Neural crest cell (in vitro differentiated cells): ENCODE measurements at regions not wholly inside any gene's neighbourhood (a gene's known extent, or its start where the extent isn't known, plus 50 kb on each side); places are given as distances from the start of the nearest gene placed in this dataset.
"Not testable (repeated sequence)": the region's sequence is repeated elsewhere in the genome, so short reads cannot be mapped to it uniquely, and the experiment has no call there.

ENCODE experiments used
- DNase-seq: peaks from one replicate; pipeline ENCODE4 v3.0.0; 2021; ENCODE audit warnings: low read depth, mixed read lengths, low spot score
- H3K27ac Mint-ChIP-seq: one replicate; pipeline ENCODE4 v1.8.0; 2021; ENCODE audit warnings: mild to moderate bottlenecking, mixed read lengths; ENCODE audit not compliant: unreplicated experiment
- H3K27me3 Mint-ChIP-seq: 2 replicates; pipeline ENCODE4 v1.8.0; 2021; ENCODE audit warnings: low read depth, mild to moderate bottlenecking, mixed read lengths
- H3K36me3 Mint-ChIP-seq: 2 replicates; pipeline ENCODE4 v1.8.0; 2021; ENCODE audit warnings: low read depth, mild to moderate bottlenecking, mixed read lengths
- H3K4me1 Mint-ChIP-seq: 2 replicates; pipeline ENCODE4 v1.8.0; 2021; ENCODE audit warnings: mixed read lengths
- H3K4me3 Mint-ChIP-seq: one replicate; pipeline ENCODE4 v1.8.0; 2021; ENCODE audit warnings: mild to moderate bottlenecking, mixed read lengths
- H3K9me3 Mint-ChIP-seq: 2 replicates; pipeline ENCODE4 v1.8.0; 2021; ENCODE audit warnings: mixed read lengths
- TF ChIP-seq, protein P1 (sequence below): fragments of 200-600 bp; sonication (generic); conservative IDR thresholded peaks from 2 replicates; pipeline ENCODE4 v1.5.0; 2021; ENCODE audit warnings: antibody characterized with exemption, mild to moderate bottlenecking

DNA sequence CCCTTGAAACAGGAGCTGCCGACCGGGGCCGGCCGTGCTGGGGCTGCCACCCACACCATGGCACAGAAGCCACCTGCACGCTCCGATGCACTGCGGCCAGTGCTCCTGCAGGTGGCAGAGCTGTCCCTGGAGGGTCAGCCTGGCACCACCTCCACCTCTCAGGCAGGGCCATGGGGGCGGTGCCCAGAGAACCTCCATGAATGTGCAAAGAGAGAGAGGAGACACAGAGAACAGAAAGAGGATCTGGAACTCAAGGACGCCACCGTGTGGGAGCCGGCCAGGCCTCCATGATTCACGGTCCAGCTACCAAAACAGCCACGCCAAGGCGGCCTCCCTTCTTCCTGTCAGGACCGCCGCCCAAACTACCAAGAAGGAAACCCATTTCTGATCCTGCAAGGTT is 5397.7 kb upstream of the TPTE start:
- not testable (repeated sequence) for H3K36me3 Mint-ChIP-seq, H3K27ac Mint-ChIP-seq, H3K27me3 Mint-ChIP-seq, H3K4me3 Mint-ChIP-seq, H3K4me1 Mint-ChIP-seq, H3K9me3 Mint-ChIP-seq
- TF ChIP-seq, protein P1, sequence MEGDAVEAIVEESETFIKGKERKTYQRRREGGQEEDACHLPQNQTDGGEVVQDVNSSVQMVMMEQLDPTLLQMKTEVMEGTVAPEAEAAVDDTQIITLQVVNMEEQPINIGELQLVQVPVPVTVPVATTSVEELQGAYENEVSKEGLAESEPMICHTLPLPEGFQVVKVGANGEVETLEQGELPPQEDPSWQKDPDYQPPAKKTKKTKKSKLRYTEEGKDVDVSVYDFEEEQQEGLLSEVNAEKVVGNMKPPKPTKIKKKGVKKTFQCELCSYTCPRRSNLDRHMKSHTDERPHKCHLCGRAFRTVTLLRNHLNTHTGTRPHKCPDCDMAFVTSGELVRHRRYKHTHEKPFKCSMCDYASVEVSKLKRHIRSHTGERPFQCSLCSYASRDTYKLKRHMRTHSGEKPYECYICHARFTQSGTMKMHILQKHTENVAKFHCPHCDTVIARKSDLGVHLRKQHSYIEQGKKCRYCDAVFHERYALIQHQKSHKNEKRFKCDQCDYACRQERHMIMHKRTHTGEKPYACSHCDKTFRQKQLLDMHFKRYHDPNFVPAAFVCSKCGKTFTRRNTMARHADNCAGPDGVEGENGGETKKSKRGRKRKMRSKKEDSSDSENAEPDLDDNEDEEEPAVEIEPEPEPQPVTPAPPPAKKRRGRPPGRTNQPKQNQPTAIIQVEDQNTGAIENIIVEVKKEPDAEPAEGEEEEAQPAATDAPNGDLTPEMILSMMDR, result peak; percentile 50
- peak; percentile 53 for DNase-seq

DNA sequence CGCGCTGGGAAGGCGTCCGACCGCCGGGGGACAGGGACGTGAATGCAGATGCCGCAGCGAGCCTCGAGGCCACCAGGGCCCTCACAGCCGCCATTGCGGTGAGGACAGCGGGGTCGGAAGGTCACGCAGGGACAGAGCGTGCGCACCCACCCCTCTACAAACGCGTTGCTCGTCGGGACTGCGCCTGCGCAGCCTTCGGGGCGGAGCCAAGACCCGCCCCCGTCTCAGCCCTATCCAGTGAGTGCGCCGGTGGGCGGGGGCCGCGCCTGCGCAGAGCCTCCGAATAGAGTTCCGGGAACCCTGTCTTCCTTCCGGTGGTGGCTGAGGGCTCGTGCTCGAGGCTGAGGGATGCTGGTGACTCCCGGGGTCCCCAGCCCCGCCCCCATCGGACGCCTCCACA is 5393.1 kb upstream of the TPTE start:
- not testable (repeated sequence) for H3K36me3 Mint-ChIP-seq, H3K27me3 Mint-ChIP-seq, H3K27ac Mint-ChIP-seq, H3K9me3 Mint-ChIP-seq, H3K4me1 Mint-ChIP-seq
- H3K4me3 Mint-ChIP-seq, result peak overlapping the region; percentile 74
- peak; percentile 95 for DNase-seq

DNA sequence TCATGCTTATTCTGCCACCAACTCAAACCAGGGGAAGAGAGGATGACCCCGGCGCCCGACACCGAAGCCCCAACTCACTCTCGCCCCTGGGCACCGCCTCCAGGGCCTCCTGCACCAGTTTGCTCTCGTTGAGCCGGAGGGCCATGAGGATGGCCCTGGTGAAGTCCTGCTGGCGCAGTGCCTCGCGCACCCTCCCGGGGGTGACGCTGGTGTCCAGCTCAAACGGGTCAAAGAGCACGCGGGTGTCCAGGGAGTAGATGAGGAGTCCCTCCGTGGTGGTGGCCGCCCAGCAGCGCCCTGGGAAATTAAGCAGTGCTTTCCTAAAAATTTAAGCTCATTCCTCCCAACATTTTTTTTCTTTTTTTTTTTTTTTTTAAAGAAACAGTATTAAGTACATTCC is 5387.6 kb upstream of the TPTE start:
- H3K36me3 Mint-ChIP-seq, DNase-seq, H3K27me3 Mint-ChIP-seq, H3K4me3 Mint-ChIP-seq, H3K9me3 Mint-ChIP-seq, H3K27ac Mint-ChIP-seq, H3K4me1 Mint-ChIP-seq: not testable (repeated sequence)

DNA sequence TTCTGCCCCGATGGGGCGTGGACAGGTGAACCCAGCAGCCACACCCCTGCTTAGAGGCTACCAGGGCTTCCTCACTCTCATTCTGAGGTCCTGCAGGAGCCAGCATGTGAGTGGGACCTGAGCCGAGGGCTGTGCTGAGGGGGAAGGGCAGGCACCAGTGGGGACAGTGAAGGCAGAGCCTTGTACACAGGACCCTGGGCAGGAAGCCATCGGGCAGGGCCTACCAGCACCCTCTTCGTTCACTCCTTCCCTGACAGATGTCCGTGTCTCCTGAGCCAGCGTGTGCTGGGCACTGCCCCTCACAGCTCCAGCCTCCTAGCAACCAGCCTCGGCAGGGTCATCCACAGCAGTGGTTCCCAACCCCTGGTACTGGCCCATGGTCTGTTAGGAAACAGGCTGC is 5385.0 kb upstream of the TPTE start:
- not testable (repeated sequence) for DNase-seq, H3K4me1 Mint-ChIP-seq, H3K27me3 Mint-ChIP-seq, H3K9me3 Mint-ChIP-seq, H3K4me3 Mint-ChIP-seq, H3K36me3 Mint-ChIP-seq, H3K27ac Mint-ChIP-seq

DNA sequence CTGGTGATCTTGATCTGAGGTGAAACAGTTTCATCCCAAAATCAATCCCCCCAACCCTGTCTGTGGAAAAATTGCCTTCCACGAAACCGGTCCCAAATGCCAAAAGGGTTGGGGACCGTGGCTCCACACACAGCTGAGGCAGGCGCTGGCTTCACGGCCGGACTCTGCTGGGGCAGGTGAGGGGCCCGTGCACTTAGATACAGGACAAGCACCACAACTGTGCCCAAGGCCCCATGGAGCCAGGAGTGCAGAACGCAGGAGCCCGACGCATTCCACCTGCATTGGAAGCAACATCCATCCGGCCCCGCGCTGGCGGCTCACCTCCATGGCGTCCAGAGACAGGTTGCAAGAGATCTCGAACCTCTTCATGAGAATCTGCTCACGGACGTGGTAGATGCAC is 5384.4 kb upstream of the TPTE start:
- not testable (repeated sequence) for H3K4me3 Mint-ChIP-seq, DNase-seq, H3K27me3 Mint-ChIP-seq, H3K9me3 Mint-ChIP-seq, H3K4me1 Mint-ChIP-seq, H3K27ac Mint-ChIP-seq, H3K36me3 Mint-ChIP-seq

DNA sequence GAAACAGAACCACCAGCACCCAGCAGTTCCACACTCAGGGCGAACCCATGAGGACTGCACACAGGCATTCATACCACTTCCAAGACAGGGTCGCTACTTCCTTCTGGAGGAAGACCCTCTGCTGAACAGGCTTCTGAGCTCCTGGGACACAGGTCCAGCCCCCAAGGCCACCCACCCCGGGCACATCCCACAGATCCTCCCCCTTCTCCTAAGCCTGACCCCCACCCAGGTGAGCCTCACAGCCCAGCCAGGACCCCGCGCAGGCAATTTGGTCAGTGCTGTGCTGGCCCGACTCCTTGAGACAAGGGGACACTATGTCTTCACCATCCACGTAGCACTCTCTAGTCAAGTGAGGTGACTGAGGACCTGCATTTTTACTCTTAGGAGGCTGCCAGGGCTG is 5382.7 kb upstream of the TPTE start:
- not testable (repeated sequence) for H3K9me3 Mint-ChIP-seq, H3K27me3 Mint-ChIP-seq, H3K27ac Mint-ChIP-seq

DNA sequence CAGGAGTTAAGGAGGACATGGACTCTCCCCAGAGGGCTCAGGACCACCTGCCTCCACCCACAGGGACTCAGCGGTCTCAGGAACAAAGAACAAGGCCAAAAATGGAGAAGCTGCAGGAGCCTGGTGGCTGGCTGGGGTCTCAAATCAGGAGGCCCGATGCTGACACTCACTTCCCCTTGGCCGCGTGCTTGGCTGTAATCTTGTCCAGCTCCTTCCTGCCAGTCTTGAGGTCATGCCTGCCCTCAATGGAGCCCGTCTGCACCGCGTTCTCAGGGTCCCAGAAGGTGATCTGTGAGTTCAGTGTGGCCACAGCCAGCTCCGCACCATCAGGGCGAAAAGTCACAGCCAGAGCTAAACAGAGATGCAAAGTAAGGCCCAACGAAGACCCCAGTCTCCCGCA is 5381.9 kb upstream of the TPTE start:
- DNase-seq, H3K36me3 Mint-ChIP-seq, H3K9me3 Mint-ChIP-seq, H3K27ac Mint-ChIP-seq, H3K4me3 Mint-ChIP-seq, H3K27me3 Mint-ChIP-seq, H3K4me1 Mint-ChIP-seq: not testable (repeated sequence)

More for the DNA sequence above, 5382.7 kb upstream of the TPTE start:
- not testable (repeated sequence) for H3K4me3 Mint-ChIP-seq, H3K36me3 Mint-ChIP-seq, DNase-seq, H3K4me1 Mint-ChIP-seq

DNA sequence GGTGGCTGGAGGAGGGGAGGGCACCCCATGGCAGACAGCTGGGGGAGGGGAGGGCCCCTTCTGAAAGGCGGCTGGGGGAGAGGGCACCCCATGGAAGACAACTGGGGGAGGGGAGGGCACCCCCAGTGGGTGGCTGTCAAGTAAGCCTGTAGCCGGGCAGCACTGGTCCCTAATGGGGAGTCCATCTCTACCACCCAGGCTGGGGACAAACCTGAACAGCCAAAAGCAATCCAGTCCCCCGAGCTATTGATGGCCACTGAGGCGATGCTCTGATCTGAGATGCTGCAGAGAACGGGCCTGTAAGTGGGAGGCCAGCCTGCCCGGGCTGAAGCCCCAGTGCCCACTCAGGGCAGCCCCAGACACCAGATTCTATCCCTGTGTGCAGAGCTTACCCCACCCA is 5378.4 kb upstream of the TPTE start:
- not testable (repeated sequence) for H3K9me3 Mint-ChIP-seq, H3K4me1 Mint-ChIP-seq, H3K36me3 Mint-ChIP-seq, H3K27ac Mint-ChIP-seq, H3K27me3 Mint-ChIP-seq, H3K4me3 Mint-ChIP-seq, DNase-seq

DNA sequence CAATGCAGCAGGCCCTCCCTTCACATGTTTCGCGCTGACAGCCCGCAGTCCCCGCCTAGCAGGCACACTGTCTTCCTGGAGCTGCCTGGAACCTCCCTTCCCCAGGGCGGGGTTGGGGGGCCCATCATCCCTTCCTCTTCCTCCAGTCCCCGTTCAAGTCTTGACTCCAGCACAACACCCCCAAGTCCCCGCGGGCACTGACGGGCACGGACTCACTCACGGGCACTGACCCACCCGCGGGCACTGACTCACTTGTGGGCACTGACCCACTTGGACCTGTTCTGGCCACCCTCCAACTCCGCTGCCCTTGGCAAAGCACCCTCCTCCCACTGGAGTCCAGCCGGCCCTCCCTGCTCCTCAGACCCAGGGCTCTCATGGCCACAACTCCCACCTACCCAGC is 5376.7 kb upstream of the TPTE start:
- H3K27me3 Mint-ChIP-seq, H3K9me3 Mint-ChIP-seq, H3K36me3 Mint-ChIP-seq, H3K4me3 Mint-ChIP-seq, DNase-seq, H3K27ac Mint-ChIP-seq, H3K4me1 Mint-ChIP-seq: not testable (repeated sequence)

DNA sequence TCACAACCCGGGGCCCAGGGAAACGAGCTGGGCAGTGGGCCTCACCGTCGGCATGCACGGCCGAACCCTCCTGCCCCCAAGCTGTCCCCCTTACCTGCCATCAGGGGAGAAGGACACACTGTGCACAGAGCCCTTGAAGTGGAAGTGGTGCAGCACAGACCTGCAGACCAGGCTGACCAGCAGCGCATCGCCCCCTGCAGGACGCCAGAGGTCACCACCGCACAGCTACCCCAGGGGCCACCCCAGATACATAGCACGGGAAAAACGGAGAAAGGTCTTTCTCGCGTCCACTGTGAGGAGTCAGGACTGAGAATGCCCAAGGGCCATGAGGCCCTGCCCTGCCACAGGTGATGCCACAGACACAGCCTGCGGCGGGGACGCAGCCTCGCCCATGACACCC is 5373.7 kb upstream of the TPTE start:
- not testable (repeated sequence) for H3K4me3 Mint-ChIP-seq, H3K36me3 Mint-ChIP-seq, H3K9me3 Mint-ChIP-seq, H3K4me1 Mint-ChIP-seq, H3K27ac Mint-ChIP-seq, H3K27me3 Mint-ChIP-seq
- peak; percentile 5 for DNase-seq
- TF ChIP-seq, protein P1, result peak; percentile 37

DNA sequence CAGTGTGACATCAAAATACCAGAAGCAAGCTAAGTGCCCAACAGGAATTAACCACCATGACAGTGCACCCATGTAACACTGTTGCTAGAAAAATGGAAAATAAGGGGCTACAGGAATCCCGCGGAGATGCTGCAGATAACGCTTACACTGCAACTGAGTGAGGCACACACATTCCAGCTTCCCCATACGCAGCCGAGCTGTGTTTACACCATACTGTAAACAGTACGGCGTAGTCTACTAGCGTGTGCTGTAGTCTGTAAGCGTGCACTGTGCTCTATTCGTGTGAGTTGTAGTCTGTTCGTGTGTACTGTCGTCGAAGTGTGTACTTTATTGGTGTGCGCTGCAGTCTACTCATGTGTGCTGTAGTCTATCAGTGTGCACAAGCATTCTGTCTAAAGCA is 5372.2 kb upstream of the TPTE start:
- not testable (repeated sequence) for H3K4me1 Mint-ChIP-seq, H3K36me3 Mint-ChIP-seq, H3K9me3 Mint-ChIP-seq, H3K27ac Mint-ChIP-seq, H3K27me3 Mint-ChIP-seq, H3K4me3 Mint-ChIP-seq, DNase-seq

DNA sequence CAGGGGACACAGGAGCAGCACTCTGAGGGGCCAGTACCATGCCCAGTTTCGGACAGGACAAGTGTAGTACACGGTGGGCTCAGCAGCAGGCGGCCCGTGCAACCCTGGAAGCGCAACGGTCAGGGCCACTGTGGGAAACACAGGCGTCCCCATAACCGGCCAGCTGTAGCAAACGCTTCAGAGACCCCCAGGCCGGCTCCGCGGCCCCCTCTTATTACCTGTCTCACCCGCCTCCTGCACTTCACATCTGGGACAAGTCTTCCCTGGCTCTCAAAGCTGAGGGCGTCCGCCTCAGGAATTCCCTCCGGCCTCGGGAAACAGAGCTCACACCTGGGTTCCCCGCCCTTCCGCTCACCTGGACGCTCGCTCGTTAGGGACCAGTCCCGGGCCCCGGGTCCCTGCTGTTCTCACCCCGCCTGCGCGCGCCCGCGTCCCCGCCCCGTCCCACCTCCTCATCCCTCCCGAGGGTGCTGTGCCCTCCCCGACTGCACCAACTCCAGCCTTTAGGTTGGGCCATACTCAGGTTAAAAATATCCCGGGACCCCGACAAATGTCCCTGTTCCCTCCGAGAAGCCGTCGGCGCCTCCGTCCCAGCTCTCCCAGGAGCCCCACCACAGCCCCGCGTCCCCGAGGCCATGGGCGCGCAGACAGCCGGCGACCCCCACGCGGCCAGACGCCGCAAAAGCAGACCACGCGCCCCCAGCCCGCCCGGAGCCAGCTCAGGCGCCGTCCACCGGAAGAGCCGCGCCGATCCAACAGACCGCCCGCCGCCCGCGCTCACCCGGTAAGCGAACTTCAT is 5367.3 kb upstream of the TPTE start:
- not testable (repeated sequence) for H3K4me3 Mint-ChIP-seq, H3K27me3 Mint-ChIP-seq, H3K9me3 Mint-ChIP-seq, H3K4me1 Mint-ChIP-seq, H3K27ac Mint-ChIP-seq, H3K36me3 Mint-ChIP-seq
- peak; percentile 3 for DNase-seq
